ENCODE measurements at regions not wholly inside any gene's neighbourhood (a gene's known extent, or its start where the extent isn't known, plus 50 kb on each side); places are given as distances from the start of the nearest gene placed in this dataset.

DNA sequence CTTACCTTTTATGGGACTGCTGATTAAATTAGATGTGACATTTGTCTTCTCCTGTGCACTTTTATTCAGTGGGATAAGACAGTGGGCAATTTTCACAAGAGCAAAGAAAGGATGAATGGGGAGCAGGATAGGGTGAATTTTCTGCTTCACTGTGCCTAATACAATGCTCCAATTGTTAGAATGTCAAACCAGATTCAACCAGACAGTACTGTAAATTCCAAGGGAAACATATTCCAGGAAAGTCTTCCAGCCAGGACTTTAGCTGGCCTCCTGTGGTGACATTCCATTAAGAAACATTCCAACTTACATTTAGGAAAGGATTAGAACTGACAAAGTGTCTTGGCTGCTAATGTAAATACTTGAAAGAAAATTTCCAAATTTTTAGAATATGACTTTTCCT lies 100.1 kb upstream of the PROK2 start:
- no peak overlapping the region for H3K27ac ChIP-seq (ENCODE audit: low read length)
- H3K4me1 ChIP-seq (ENCODE audit: control insufficient read depth, low read depth, low read length): peaks cover 10% of the 10 kb centered on the region
- no peak overlapping the region for H3K4me3 ChIP-seq (ENCODE audit: low read length)
- no peaks in the 10 kb centered on the region for H3K9me3 ChIP-seq (ENCODE audit: control insufficient read depth, low read depth, low read length)
- no peak overlapping the region for H3K9ac ChIP-seq (ENCODE audit: low read length)
- H3K27me3 ChIP-seq (ENCODE audit: control insufficient read depth, insufficient read depth, low read length): no peaks in the 10 kb centered on the region
- H3K36me3 ChIP-seq (ENCODE audit: control insufficient read depth, low read depth, low read length): no peaks in the 10 kb centered on the region

DNA sequence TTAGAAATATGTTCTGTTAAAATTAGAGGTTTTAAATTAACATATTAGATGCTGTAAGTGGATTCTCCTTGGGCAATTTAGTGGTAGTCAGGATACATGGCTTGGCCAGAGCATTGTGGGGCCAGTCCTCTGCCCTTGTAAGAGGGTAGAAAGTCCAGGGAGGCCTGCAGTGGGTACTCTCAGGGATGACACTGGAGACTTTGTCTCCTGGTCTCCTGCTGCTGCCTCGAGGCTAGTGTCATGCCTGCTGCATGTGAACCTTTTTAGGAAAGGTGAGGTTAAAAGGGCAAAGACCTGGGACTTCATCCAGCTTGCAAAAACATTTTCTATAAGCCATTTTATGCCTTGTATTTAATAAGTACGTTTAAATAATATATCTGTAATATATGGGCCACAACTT lies 96.8 kb upstream of the PROK2 start:
- Histone ChIP-seq H3K9ac (ENCODE audit: low read length) (no peak overlapping the region), H3K4me3 (ENCODE audit: low read length) (no peak overlapping the region), H3K36me3 (ENCODE audit: control insufficient read depth, low read depth, low read length) (no peaks in the 10 kb centered on the region), H3K27me3 (ENCODE audit: control insufficient read depth, insufficient read depth, low read length) (no peaks in the 10 kb centered on the region), H3K9me3 (ENCODE audit: control insufficient read depth, low read depth, low read length) (no peaks in the 10 kb centered on the region), H3K27ac (ENCODE audit: low read length) (no peak overlapping the region), H3K4me1 (ENCODE audit: control insufficient read depth, low read depth, low read length) (peaks cover 24% of the 10 kb centered on the region)

DNA sequence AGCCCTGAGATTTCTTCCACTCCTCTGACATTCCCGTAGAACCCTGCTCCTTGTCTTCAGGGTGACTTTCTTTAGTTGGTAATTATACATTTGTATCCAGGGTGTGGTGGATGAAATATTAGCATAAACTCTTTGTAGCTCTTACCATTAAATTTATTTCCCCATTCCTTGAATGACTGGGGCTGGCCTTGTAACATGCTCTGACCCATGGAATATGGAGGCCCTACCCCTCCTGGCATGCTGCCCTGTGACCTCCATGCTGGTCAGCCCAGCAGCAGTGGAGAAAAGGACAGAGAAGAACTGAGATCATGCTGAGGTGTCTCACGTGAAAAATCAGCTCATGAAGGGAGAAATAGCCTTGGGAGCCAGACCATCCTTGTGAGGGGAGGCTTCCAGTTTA lies 96.1 kb upstream of the PROK2 start:
- Histone ChIP-seq H3K4me3 (ENCODE audit: low read length) (no peak overlapping the region), H3K9ac (ENCODE audit: low read length) (no peak overlapping the region), H3K36me3 (ENCODE audit: control insufficient read depth, low read depth, low read length) (no peaks in the 10 kb centered on the region), H3K27ac (ENCODE audit: low read length) (no peak overlapping the region), H3K4me1 (ENCODE audit: control insufficient read depth, low read depth, low read length) (peaks cover 26% of the 10 kb centered on the region), H3K27me3 (ENCODE audit: control insufficient read depth, insufficient read depth, low read length) (no peaks in the 10 kb centered on the region), H3K9me3 (ENCODE audit: control insufficient read depth, low read depth, low read length) (no peaks in the 10 kb centered on the region)

DNA sequence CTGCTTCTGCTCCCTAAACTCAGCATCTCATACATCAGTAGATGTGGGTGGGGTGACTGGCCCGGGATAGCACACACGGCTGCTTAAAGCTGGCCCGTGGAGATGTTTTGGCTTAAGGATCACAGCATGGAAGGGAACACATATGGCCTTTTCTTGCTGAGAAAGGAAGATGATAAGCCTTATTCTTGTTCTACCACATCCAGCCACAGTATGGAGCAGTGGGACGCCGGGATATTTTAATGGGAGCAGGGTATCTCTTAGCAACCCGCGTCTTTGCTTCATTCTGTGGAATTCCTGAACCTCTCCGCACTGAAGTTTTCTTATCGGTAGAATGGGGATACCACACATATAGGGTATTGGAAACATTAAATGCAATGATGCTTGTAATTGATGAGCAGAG lies 94.1 kb upstream of the PROK2 start:
- no peaks in the 10 kb centered on the region for H3K27me3 ChIP-seq (ENCODE audit: control insufficient read depth, insufficient read depth, low read length)
- no peak overlapping the region for H3K4me3 ChIP-seq (ENCODE audit: low read length)
- peaks cover 16% of the 10 kb centered on the region for H3K4me1 ChIP-seq (ENCODE audit: control insufficient read depth, low read depth, low read length)
- H3K9me3 ChIP-seq (ENCODE audit: control insufficient read depth, low read depth, low read length): no peaks in the 10 kb centered on the region
- no peaks in the 10 kb centered on the region for H3K36me3 ChIP-seq (ENCODE audit: control insufficient read depth, low read depth, low read length)
- no peak overlapping the region for H3K9ac ChIP-seq (ENCODE audit: low read length)
- no peak overlapping the region for H3K27ac ChIP-seq (ENCODE audit: low read length)

DNA sequence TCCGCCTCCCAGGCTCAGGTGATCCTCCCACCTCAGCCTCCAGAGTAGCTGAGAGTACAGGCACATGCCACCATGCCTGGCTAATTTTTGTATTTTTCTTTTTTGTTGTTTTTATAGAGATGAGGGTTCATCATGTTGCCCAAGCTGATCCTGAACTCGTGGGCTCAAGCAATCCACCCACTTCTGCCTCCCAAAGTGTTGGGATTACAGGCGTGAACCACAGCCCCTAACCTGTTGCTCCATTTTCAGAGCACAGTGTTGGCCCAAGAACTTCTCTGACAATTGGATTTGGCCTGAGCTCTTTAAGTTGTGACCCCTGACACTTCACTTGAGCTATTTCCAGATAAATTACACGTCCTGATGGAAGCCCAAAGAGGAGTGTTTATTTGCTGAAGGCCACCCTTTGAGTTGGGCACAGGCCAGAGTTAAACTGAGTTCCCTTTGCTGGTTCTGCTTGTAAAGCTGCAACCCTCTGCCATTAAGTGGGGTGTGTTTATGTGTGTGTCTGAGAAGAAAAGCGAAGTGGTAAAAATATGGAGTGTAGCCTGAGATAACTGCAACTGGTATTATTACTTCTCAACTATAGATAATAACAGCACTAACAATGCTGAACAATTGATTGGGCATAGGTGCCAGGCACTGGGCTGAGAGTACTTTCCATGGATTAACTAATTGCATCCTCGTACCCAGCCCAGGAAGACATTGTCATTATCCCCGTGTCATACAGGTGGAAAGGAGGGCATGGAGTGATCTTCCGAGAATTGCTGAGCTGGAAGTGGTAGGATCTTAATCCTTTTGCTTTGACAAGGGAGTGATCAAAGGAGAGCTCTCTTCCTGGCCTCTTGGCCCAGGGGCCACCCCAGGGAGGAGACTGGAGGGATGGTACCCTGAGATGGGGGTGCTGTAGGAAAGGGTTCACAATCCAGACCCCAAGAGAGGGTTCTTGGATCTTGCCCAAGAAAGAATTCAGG lies 91.5 kb upstream of the PROK2 start:
- H3K27ac ChIP-seq (ENCODE audit: low read length): no peak overlapping the region
- H3K36me3 ChIP-seq (ENCODE audit: control insufficient read depth, low read depth, low read length): no peaks in the 10 kb centered on the region
- peaks cover 16% of the 10 kb centered on the region for H3K4me1 ChIP-seq (ENCODE audit: control insufficient read depth, low read depth, low read length)
- H3K9me3 ChIP-seq (ENCODE audit: control insufficient read depth, low read depth, low read length): no peaks in the 10 kb centered on the region
- no peaks in the 10 kb centered on the region for H3K27me3 ChIP-seq (ENCODE audit: control insufficient read depth, insufficient read depth, low read length)
- no peak overlapping the region for H3K4me3 ChIP-seq (ENCODE audit: low read length)
- H3K9ac ChIP-seq (ENCODE audit: low read length): no peak overlapping the region

DNA sequence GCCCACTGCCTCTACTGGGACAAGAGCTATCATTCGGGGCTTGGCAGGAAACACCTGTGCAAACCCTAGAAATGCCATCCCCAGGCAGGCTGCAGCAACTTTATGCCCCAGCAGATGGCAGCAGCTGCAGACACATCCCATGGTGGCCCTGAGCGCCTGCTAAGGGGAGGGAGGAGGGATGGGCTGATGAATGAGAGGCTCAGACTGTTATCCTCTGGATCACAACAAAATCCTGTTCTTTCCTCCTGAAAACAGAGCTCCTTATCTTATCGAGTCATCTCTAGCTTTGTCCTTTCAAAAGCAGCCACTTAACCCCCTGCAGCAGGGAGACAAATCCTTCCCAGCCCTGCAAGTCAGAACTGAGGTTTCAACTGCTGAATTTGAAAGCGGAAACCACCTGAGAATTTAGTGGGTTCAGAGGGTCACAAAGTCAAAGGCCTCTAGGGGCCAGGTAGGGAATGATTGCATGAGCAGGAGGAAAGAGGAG lies 90.6 kb upstream of the PROK2 start:
- Histone ChIP-seq H3K27ac (ENCODE audit: low read length) (no peak overlapping the region), H3K9ac (ENCODE audit: low read length) (no peak overlapping the region), H3K4me3 (ENCODE audit: low read length) (no peak overlapping the region), H3K4me1 (ENCODE audit: control insufficient read depth, low read depth, low read length) (peaks cover 16% of the 10 kb centered on the region), H3K36me3 (ENCODE audit: control insufficient read depth, low read depth, low read length) (no peaks in the 10 kb centered on the region), H3K27me3 (ENCODE audit: control insufficient read depth, insufficient read depth, low read length) (no peaks in the 10 kb centered on the region), H3K9me3 (ENCODE audit: control insufficient read depth, low read depth, low read length) (no peaks in the 10 kb centered on the region)

DNA sequence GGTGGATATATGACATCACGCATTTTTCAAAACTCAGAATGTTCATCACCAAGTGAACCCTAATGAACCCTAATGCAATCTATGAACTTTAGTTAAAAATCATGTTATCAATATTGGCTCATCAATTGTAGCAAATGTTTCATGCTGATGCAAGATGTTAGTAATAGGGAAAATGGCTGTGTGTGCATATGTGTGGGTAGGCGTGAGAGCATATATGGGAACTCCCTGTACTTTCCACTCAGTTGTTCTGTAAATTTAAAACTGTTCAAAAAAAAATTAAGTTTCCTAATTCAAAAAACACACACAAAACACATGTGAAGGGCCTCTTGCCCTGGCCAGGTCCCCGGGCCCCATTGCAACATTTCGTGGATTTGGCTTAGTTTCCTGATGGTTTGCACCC lies 89.7 kb upstream of the PROK2 start:
- H3K27ac ChIP-seq (ENCODE audit: low read length): no peak overlapping the region
- no peak overlapping the region for H3K9ac ChIP-seq (ENCODE audit: low read length)
- no peaks in the 10 kb centered on the region for H3K36me3 ChIP-seq (ENCODE audit: control insufficient read depth, low read depth, low read length)
- H3K4me3 ChIP-seq (ENCODE audit: low read length): no peak overlapping the region
- no peaks in the 10 kb centered on the region for H3K27me3 ChIP-seq (ENCODE audit: control insufficient read depth, insufficient read depth, low read length)
- peaks cover 16% of the 10 kb centered on the region for H3K4me1 ChIP-seq (ENCODE audit: control insufficient read depth, low read depth, low read length)
- H3K9me3 ChIP-seq (ENCODE audit: control insufficient read depth, low read depth, low read length): no peaks in the 10 kb centered on the region

DNA sequence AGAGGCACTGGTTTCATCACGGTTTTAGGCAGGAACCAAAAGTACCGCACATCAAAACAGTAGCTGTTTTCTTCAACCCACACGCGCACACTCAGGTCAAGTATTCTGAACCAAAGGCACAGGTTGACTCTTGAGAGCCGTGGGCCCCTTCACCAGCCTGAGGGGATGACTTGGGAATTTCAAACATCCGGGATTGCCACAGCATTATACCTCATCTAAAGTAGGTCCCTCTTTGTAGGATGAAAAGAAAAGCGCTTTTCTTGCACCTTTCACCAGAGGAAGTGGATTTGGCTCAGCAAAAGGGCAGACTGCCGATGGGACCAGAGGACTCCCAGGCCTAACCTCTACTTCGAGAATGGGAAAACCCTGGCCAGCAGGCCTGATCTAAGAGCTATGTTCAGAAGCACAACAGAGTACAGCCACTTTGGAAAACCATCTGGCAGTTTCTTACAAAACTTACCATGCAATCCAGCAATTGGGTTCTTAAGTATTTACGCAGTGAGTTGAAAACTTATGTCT lies 88.2 kb upstream of the PROK2 start:
- no peak overlapping the region for H3K27ac ChIP-seq (ENCODE audit: low read length)
- H3K27me3 ChIP-seq (ENCODE audit: control insufficient read depth, insufficient read depth, low read length): no peaks in the 10 kb centered on the region
- H3K9ac ChIP-seq (ENCODE audit: low read length): no peak overlapping the region
- H3K36me3 ChIP-seq (ENCODE audit: control insufficient read depth, low read depth, low read length): no peaks in the 10 kb centered on the region
- H3K4me3 ChIP-seq (ENCODE audit: low read length): no peak overlapping the region
- H3K9me3 ChIP-seq (ENCODE audit: control insufficient read depth, low read depth, low read length): no peaks in the 10 kb centered on the region
- peaks cover 10% of the 10 kb centered on the region for H3K4me1 ChIP-seq (ENCODE audit: control insufficient read depth, low read depth, low read length)

DNA sequence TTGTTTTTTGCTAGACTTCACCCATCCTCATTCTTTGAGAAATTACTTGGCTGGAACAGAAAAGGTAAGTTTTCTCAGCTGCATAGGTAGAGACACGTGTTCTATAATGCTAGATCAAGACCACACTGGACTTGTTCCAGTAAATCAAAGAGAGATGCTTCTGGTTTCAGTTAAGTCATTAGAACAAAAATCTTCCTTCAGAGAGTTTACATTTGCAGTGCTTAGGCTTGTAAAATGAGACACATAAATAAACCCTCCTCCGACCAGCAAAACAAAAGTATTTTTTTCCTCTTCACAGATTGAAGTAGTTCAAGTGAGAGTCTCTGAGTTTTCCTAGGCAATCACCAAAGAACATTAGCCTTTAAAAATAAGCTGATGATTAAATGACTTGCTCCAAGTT lies 87.3 kb upstream of the PROK2 start:
- Histone ChIP-seq H3K4me3 (ENCODE audit: low read length) (no peak overlapping the region), H3K27ac (ENCODE audit: low read length) (no peak overlapping the region), H3K36me3 (ENCODE audit: control insufficient read depth, low read depth, low read length) (no peaks in the 10 kb centered on the region), H3K9ac (ENCODE audit: low read length) (no peak overlapping the region), H3K4me1 (ENCODE audit: control insufficient read depth, low read depth, low read length) (peaks cover 7% of the 10 kb centered on the region), H3K27me3 (ENCODE audit: control insufficient read depth, insufficient read depth, low read length) (no peaks in the 10 kb centered on the region), H3K9me3 (ENCODE audit: control insufficient read depth, low read depth, low read length) (no peaks in the 10 kb centered on the region)

DNA sequence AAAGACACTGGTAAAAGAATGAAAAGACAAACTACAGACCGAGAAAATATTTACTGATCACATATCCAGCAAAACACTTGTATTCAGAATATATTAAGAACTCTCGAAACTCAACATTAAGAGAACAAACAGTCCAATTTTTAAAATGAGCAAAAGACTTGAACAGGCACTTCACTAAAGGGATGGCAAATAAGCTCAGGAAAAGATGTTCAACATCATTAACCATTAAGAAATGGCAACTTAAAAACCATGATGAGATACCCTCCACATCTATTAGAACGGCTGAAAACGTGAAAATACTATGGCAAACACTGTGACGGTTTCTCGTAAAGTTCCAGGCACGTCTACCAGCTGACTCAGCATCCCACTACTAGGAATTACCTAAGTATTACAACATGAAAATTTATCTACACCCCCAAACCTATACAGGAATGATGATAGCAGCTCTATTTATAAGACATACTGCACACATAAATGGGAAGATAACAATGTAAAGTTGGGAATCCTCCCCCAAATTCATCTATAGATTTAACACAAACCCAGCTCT lies 86.1 kb upstream of the PROK2 start:
- no peak overlapping the region for H3K9ac ChIP-seq (ENCODE audit: low read length)
- H3K4me3 ChIP-seq (ENCODE audit: low read length): no peak overlapping the region
- H3K27me3 ChIP-seq (ENCODE audit: control insufficient read depth, insufficient read depth, low read length): no peaks in the 10 kb centered on the region
- no peaks in the 10 kb centered on the region for H3K9me3 ChIP-seq (ENCODE audit: control insufficient read depth, low read depth, low read length)
- no peaks in the 10 kb centered on the region for H3K36me3 ChIP-seq (ENCODE audit: control insufficient read depth, low read depth, low read length)
- no peaks in the 10 kb centered on the region for H3K4me1 ChIP-seq (ENCODE audit: control insufficient read depth, low read depth, low read length)
- H3K27ac ChIP-seq (ENCODE audit: low read length): no peak overlapping the region

DNA sequence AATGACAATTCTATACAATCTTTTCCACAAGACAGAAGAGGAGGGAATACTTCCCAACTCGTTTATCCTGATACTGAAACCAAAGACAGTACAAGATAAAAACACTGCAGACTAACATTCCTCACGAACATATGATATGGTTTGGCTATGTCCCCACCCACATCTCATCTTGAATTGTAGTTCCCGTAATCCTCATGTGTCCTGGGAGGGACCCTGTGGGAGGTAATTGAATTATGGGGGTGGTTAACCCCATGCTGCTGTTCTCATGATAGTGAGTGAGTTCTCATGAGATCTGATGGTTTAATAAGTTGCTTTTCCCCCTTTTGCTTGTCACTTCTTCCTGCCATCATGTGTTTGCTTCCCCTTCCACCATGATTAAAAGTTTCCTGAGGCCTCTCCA lies 83.9 kb upstream of the PROK2 start:
- no peak overlapping the region for H3K4me3 ChIP-seq (ENCODE audit: low read length)
- H3K4me1 ChIP-seq (ENCODE audit: control insufficient read depth, low read depth, low read length): peaks cover 5% of the 10 kb centered on the region
- no peak overlapping the region for H3K27ac ChIP-seq (ENCODE audit: low read length)
- no peaks in the 10 kb centered on the region for H3K36me3 ChIP-seq (ENCODE audit: control insufficient read depth, low read depth, low read length)
- no peak overlapping the region for H3K9ac ChIP-seq (ENCODE audit: low read length)
- no peaks in the 10 kb centered on the region for H3K27me3 ChIP-seq (ENCODE audit: control insufficient read depth, insufficient read depth, low read length)
- no peaks in the 10 kb centered on the region for H3K9me3 ChIP-seq (ENCODE audit: control insufficient read depth, low read depth, low read length)
